IPS DF 19.7 (cell line): ENCODE measurements at regions not wholly inside any gene's neighbourhood (a gene's known extent, or its start where the extent isn't known, plus 50 kb on each side); places are given as distances from the start of the nearest gene placed in this dataset.
A peak's percentile ranks its signal among the peaks of the same experiment; 100 is the strongest.
"Not testable (repeated sequence)": the region's sequence is repeated elsewhere in the genome, so short reads cannot be mapped to it uniquely, and the experiment has no call there.

Source experiments
- DNase-seq: peaks from one replicate; pipeline ENCODE4 v3.0.0-alpha.2; 2013; ENCODE audit warnings: low read depth, low spot score

- peak; percentile 73 for DNase-seq
These were observed 324.5 kb downstream of the TBL1XR1 start for GRCh38 chr3:176872771-176873209.

- no peak for DNase-seq
These were observed 326.8 kb downstream of the TBL1XR1 start for GRCh38 chr3:176870451-176870850.

GRCh38 chr3:176867681-176868663, 329.3 kb downstream of the TBL1XR1 start:
- DNase-seq: no peak

GRCh38 chr3:176861137-176861536, 336.1 kb downstream of the TBL1XR1 start:
- DNase-seq: no peak

GRCh38 chr3:176856721-176857120, 340.6 kb downstream of the TBL1XR1 start:
- DNase-seq: no peak

- DNase-seq: no peak
These were observed 341.3 kb downstream of the TBL1XR1 start for GRCh38 chr3:176855901-176856486.

- DNase-seq: no peak
These were observed 342.1 kb downstream of the TBL1XR1 start for GRCh38 chr3:176855213-176855612.

- DNase-seq: no peak
These were observed 346.8 kb downstream of the TBL1XR1 start for GRCh38 chr3:176850498-176850897.

- DNase-seq: no peak
These were observed 348.7 kb downstream of the TBL1XR1 start for GRCh38 chr3:176848431-176849214.

- DNase-seq: no peak
These were observed 354.4 kb downstream of the TBL1XR1 start for GRCh38 chr3:176842914-176843313.

- no peak for DNase-seq
These were observed 356.5 kb downstream of the TBL1XR1 start for GRCh38 chr3:176840641-176841286.

- no peak for DNase-seq
These were observed 357.4 kb downstream of the TBL1XR1 start for GRCh38 chr3:176839901-176840300.

GRCh38 chr3:176839466-176839865, 357.8 kb downstream of the TBL1XR1 start:
- no peak for DNase-seq

- DNase-seq: not testable (repeated sequence)
These were observed 370.0 kb downstream of the TBL1XR1 start for GRCh38 chr3:176827244-176827643.

GRCh38 chr3:176824811-176825210, 372.5 kb downstream of the TBL1XR1 start:
- DNase-seq: no peak

- DNase-seq: no peak
These were observed 376.5 kb downstream of the TBL1XR1 start for GRCh38 chr3:176820764-176821163.

GRCh38 chr3:176816937-176817336, 380.3 kb downstream of the TBL1XR1 start:
- no peak for DNase-seq

GRCh38 chr3:176814285-176814684, 383.0 kb downstream of the TBL1XR1 start:
- peak; percentile 64 for DNase-seq

- no peak for DNase-seq
These were observed 389.3 kb downstream of the TBL1XR1 start for GRCh38 chr3:176807938-176808337.

GRCh38 chr3:176799675-176800074, 397.6 kb downstream of the TBL1XR1 start:
- DNase-seq: no peak

GRCh38 chr3:176798680-176799079, 398.6 kb downstream of the TBL1XR1 start:
- DNase-seq: no peak
